Dedifferentiated amniotic fluid mesenchymal stem cell (primary cell): ENCODE measurements at regions not wholly inside any gene's neighbourhood (a gene's known extent, or its start where the extent isn't known, plus 50 kb on each side); places are given as distances from the start of the nearest gene placed in this dataset.
A peak's percentile ranks its signal among the peaks of the same experiment; 100 is the strongest.

Experiments used
- DNase-seq: peaks from one replicate; pipeline ENCODE4 v3.0.0-alpha.2; 2016; ENCODE audit errors: extremely low spot score

DNA sequence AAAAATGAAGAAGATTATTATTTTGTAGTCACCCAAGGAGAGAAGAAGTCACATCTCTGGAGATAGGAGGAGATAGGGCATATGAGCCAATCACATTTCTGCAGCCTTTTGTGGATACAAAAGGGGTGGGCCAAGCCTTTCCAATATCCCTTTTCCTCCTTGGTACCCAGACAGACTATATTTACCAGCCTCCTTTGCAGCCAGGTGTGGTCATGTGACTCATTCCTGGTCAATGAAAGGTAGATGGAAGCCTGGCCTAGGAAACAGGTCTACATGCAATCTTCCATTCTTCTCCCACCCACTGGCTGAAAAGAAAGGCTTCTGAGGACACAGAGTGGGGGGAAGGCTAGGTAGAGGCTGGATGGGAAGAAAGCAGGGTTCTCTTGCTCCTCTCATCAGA lies 58.1 kb upstream of the ERG start:
- DNase-seq, result no peak

DNA sequence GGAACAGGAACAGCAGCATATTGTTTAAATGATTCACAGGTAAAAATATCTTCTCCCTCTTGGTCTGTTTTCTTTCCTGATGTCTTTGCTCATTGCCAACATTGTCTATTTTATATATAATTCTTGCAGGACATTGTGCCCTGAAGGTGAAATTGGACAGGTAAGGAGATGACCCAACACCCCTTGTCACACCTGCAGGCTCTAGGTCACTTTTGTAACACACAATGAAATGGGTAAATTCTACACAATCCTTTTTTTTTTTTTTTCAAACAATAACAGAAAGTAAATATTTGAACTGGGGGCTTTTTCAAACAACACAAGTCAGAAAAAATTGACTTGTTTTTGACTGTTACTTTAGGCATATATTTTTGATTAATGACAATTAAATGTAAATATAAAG lies 62.9 kb upstream of the ERG start:
- no peak for DNase-seq

DNA sequence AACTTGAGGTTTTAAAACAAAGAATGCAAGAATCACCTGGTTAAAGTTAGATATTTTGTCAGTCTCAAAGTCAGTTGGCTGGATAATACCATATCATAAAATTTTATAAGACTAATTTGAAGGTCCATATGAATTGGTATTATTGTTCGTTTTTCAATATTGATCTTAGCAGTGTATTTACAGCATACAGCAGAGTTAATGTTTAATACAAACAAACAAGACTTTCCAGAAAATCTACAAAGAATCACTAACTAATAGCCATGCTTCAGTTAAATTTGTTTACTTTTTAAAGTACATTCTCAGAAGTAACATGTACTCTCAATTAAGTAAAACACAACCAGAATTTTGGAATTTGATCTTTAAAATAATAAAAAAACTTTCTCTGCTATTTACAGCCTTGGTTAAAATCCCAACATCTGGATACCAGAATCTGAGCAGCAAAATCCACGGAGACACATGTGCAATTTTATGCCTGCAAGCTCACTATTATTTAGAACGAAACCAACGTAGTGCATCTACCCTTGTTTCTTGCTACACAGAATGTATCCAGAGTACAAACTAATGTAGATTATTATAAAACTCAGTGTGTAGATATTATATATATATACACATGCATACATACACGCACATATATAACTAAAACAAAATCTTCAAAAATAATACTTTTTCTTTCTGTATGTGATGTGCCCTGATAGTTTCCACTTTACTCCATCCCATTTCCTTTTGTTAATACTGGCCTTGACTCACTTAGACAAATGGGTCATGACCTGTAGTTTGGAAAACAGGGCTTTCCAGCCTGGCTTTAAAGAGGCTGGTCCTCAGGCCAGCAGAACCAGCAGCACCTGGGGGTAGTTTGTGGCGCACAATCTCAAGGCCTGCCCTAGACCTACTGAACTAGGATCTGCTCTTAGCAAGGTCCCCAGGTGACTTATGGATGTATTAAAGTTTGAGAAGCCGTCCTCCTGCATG lies 63.6 kb upstream of the ERG start:
- no peak for DNase-seq

DNA sequence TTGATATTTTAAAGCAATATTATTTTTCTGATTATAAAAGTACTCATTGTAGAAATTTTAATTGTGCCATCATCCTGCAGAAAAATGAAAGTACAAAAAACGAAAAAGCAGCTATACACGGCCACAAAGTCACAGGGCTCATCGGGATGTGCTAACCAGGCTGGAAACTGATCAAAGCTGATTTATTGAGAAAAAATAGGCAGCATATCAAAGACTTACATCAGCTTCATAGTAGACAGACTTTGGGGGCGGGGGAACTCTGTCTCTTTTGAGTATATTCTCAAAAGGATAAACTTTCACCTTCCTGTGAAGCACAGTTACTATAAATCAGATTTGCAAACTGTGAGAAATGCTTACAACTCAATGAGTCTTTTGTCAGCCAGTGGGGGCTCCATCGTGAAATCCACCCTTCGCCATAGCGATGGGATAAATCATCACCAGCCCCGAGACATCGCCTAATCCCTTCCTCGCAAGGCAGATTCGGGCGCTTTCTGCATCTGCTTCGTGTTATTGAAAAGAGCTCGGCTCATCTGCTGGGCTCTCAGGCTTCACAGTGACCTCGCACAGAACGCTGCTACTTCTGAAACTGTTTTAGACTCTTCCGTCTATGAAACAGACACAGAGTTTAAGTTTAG lies 69.2 kb upstream of the ERG start:
- DNase-seq, result peak; percentile 54

DNA sequence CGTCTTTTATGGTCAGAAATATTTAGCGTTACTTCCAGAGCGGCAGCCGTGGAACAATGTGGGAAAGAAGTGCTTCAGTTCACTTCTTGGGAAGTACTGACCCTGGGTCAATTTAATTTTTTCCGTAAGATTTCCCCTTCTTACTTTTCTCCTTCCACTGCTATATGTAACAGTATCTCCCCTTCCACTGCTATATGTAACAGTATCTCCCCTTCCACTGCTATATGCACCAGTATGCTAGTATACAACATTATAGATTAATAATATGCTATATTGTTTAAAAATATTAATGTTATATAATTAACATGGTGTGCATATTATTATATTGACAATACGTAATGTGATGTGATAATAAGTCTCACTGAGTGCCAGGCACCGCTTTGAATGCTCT lies 69.7 kb upstream of the ERG start:
- no peak for DNase-seq

DNA sequence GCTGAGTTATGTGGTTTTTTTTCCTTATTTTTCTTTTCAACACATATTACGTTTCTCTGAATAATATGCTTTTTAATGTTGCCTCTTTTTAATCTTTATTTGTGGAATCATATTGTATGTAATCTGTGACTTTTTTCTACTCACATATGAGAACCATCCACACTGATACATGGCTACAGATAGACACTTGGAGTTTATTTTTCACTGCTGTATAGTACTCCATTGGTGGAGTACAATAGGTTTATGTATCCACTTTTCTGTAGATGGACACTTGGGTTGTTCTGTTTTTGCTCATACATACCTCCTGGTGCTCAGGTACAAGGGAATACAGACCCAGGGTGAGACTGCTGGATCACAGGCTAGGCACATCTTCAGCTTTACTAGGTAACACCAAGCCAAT lies 71.5 kb upstream of the ERG start:
- DNase-seq, result no peak

DNA sequence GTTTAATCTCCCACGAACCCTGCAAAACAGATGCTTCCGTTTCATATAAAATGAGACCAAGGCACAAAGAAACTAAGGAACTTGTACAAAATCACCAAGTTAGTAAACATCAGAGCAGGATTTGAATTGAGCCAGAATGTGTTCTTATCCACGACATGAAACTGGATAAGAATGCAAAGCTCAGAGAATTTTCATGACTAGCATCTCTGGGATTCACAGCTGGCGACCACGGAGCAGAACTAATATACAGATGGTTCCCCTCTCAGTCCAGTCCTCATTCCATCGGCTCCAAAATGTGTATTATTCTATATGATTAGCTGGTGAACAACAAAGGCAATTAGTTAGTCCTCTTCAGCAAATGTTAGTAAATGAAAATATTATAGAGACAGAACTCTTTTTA lies 72.3 kb upstream of the ERG start:
- no peak for DNase-seq

DNA sequence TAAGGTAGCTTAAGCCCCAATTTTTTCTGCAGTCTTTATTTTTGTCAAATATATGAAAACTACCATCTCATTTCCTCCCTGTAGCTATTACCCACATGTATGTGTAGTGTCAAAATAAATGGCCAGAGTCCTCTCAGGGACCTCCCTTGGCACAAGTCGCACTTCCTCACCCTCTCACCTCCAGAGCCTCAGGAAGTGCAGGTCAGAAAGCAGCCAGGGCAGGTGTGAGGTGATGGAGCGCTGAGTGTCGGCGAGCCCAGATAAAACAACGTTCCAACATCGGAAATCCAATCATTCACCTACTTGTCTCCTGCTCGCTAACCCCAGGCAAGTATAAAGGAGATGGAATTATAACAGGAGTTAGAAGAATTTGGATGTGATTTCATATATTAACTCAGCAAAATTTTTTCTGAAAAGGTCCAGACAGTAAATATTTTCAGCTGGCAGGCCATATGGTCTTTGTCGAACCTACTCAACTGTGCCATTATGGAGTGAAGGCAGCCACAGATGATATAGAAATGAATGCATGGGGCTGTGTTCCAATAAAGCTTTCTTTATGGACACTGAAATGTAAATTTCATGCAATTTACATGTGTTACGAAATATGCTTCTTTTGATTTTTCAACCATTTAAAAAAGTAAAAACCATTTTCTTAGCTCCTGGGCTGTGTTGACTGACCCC lies 76.8 kb upstream of the ERG start:
- DNase-seq, result no peak

DNA sequence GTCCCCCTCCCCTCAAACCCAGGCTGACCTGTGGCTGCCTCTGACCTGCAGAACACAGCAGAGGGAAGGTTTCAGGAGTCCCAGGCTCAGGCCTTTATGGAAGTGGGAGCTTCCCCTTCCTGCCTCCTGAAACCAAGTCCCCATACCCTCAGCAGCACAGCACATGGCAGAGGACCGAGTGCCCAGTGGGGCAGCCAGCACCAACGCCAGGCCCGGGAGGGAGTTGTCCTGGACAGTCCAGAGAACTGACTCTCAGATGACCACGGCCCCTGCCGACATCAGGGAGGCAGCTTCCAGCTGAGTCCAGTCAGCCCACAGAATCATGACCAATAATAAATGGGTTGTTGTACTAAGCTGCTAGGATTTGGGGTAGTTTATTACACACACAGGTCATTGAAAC lies 79.6 kb upstream of the ERG start:
- no peak for DNase-seq

DNA sequence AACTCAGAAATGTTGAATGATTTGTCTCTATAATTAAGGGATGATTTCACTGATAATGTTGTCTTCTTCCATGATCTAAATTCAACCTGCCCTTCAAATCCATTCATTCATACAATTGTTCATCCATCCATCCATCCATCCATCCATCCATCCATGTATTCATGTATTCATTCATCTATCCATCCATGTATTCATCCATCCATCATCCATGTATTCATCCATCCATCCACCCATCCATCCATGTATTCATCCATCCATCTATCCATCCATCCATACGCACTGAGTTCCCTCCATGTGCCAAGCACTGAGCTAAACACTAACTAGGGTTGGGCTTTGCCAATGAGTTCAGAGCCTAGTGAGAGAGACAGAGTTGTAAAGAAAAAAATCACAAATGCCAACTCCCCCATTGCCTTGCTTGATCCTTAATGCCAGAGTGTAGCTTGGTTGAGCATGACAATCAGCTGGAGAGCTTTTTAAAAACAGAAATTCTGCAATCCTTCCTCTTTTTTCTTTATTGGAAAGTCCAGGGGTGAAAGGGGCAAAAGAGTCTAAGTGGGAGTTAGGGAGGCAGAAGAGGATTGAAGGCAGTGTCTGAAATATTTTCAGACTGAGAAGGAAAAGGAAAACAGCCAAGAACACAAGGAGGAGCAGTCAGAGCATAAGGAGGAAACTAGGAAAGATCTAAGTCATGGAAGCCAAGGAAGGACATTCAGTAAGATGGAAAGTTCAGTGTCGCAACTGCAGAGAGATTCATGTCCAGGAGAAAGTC lies 92.4 kb upstream of the ERG start:
- DNase-seq, result no peak

DNA sequence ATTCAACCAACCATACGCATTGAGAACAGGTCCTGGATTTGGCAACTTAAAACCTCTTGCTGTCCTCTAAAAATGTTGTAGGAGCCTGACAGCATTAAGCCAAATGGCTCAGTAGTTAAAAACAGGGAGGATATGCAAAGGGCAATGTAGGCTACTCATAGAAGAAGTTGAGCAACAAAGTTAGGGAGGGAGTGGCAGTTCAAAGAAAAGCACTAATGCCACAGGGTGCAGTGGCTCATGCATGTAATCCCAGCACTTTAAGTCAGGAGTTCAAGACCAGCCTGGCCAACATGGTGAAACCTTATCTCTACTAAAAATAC lies 92.9 kb upstream of the ERG start:
- DNase-seq, result no peak

DNA sequence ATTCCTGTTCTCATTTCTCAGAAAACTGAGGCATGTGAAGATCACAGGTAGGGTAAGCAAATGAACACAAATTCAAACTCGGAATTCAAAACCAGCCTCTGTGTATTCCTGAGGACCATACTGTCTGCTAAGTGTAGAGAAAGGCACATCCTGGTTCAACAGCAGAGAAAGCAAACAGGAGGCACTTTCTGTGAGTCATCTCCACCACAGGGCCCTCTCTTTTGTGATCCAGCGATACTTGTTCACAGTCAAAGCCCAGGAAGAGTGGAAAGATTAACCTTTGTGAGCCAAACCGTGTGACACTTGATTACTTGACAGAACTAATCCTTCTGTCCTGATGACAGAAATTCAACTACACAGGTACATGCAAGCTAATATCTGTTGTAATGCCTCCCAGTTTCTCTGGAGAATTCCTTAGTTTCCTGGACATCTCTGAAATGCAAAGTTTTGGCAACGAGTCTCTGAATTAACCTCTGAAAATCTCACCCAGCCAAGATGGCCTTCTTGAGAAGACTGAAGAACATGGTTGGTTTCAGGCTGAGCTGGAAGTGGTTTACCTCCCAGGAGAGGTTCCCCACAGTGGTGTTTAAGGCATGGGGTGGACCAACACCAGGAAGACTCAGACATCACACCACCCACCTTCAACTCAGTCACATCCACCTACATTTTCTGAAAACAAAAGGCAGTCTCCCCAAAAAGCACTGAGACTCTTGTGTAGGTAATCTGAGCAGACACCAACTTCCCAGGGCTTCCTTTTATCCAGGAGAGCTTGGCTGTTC lies 98.2 kb upstream of the ERG start:
- no peak for DNase-seq

DNA sequence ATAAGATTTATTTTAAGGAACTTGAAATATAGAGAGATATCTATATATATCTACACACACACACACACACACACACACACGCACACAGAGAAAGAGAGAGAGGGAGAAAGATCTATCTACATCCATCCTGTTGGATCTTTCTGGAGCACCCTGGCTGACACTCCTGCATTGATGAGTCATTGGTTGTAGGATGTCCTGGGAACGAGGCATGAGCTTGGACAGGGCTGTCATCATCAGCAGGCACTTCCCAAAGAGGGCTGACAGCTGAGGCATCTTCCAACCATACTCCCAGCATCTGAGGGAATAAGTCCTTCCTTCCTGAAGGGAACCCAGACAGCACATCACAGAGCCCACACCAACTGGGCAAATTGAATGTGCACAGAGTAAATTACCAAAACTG lies 99.1 kb upstream of the ERG start:
- no peak for DNase-seq

DNA sequence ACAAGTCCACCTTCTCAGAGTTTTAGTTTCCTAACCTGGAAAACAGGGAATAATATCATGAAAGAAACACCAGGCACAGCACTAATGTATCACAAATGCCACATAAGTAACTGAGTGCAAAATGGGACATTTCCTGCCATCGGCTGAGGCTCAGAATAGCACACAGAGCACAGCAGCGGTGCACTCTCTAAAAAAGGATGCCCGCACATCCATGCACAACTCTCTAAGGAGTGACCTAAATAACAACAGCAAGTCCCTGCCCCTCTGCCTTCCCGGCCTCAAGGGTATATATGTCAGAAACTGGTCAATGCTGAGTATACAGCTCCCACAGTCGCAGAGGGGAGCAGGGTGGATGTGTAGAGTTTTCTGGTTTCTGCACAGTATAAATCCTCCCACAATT lies 100.1 kb upstream of the ERG start:
- no peak for DNase-seq

DNA sequence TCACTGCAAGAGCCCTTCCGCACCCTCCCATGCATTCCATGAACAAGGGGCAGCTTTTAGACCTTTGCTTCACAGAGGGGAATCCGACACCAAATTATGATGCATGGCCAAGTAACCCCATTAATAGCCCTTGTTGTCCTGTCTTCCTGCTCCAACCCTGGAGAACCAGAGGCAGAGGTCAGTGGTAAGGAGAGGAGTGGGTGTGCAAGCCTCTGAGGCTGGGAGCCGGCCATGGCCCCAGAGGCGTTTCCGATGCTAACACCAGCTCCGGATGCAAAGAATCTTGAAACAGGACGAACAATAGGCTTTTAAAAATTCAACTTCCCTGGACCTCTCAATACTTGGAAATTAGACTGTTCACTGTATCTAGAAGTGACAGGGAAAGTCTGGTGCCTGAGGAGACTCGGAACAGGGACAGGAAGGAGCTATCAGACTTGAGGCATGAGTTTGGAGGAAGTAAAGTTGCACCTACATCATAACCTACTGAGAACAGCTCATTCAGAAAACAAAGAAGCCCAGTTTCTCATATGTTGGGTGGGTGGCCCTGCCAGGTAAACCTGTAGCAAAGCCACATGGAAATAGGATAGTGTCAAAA lies 101.2 kb upstream of the ERG start:
- no peak for DNase-seq

DNA sequence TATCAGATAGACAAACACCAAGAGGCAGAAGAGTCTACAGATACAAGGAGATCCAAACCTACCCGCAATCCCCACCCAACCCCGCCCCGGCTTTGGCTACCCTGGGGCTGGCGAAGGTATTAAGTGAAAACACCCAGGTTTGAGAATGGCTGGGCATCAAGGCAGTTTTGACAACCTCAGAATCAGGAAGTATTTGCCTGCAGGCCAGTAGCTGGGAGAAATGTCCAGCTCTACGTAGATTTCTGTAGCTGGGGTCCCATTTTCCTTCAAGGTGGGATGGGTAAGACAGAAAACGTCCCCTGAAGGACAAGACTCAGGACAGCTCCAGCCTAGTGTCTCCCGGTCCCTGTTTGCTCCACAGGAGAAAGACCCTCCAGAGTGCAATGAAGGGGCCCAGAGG lies 101.8 kb upstream of the ERG start:
- no peak for DNase-seq

DNA sequence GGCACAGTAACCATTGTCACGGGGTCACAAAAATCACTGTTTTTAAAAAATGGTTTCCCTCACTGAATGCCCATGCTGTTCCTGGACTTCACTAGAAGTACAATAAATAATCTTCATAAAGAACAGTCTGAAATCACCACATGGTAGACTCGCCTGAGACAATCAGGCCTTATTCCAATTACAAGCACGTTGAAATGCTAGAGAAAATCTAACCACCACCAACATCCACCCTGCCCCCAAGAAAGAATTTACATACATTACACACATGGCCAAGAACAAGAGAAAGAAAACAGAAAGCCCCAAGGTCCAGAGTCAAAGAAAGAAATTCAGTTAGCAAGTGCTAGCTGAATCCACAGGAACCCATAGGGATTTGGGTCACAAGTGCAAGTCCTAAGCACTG lies 107.0 kb upstream of the ERG start:
- no peak for DNase-seq

DNA sequence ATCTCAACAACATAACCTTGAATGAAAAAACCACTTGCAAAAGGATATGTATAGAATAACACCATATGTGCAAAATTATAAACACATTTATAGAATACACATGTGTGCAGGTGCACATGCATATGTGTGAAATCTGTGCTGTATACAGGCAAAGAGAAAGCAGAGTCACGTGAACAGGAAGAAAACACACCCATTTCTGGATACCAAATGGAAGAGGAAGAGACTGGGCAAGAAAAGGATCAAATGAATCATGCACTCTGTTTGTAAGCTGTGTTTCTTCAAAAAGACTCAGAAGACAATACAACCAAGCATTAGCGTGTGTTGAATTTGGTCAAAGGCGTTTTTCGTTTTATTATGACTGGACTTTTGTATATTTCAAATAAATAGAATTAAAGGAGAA lies 111.3 kb upstream of the ERG start:
- DNase-seq, result no peak

DNA sequence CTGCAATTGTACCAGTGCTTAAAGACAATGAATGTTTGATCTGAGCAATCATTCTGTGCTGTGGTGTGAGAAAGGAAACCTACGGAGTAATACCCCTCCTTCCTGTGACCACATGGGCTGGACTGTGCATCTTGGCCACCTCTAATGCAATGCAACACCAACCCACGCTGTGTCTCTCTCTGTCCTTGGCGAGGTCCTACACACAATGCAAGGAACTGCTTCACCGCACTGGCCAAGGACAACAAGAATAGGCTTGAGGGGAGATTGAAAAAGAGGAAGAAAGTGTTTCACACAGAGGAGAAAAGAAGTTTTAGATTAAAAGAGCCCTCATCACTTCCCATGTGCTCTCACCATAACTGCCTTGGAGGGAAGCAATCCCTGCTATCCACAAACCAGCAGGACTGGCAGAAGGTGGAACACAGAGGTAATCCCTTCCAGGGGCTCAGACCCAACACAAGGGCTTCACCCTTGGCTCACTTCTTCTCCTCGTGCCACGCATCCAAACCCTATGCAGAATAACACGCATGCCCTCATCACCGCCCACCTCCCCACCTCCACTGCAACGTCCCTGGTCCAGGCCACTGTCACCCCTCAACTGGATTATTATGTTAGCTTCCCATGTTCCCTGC lies 112.5 kb upstream of the ERG start:
- no peak for DNase-seq

DNA sequence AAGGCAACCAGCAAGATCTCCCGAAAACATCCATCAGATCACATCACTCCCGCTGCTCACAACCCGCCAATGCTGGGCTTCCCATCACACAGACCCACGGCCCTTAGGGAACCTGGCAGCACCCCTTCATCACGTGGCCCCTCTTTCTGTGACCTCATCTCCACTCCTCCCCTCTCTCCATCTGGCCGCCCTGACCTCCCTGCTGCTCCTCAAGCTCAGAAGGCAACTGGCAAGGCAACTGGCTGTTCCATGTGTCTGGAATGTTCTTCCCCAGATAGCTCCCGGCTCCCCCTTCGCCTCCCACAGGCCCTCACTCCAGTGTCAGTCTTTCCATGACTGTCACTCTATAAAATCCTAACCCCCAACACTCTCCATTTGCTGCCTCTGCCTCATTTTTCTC lies 113.0 kb upstream of the ERG start:
- DNase-seq, result no peak

DNA sequence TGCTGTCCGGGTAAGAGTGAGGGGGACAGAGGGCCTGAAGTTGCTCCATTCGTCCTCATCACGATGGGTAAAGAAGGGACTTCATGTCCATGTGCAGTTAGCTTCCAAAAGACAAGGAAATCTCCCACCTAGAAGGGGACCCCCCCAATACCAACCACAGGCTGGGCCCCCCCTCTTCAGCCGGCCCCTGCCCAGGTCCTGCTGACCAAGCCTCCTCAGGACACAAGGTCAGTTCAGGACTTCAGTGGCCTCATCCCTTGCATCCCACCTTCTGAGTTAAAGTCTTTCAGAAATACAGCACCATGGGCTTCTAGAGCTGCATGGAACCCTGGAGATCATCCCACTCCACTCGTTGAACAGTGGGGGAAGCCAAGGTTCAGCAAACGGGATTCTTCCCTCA lies 115.4 kb upstream of the ERG start:
- no peak for DNase-seq
